ENCODE measurements at regions not wholly inside any gene's neighbourhood (a gene's known extent, or its start where the extent isn't known, plus 50 kb on each side); places are given as distances from the start of the nearest gene placed in this dataset.

- H4K5ac ChIP-seq (ENCODE audit: low read depth, low read length): no peak overlapping the region
- H3K4me3 ChIP-seq (ENCODE audit: insufficient read depth, low read depth, low read length): no peak overlapping the region
- no peak overlapping the region for H3K27ac ChIP-seq (ENCODE audit: insufficient read depth, low read length)
- no peak overlapping the region for H3K18ac ChIP-seq (ENCODE audit: low read depth, low read length)
- no peak overlapping the region for H3K14ac ChIP-seq (replicated peaks; ENCODE audit: low read depth, low read length)
- H4K91ac ChIP-seq (ENCODE audit: insufficient read depth, low read depth, low read length): no peak overlapping the region
- no peaks in the 10 kb centered on the region for H3K36me3 ChIP-seq (ENCODE audit: control insufficient read depth, insufficient read depth, low read length)
- in situ Hi-C loops (cut with MboI; ENCODE audit: low sequenced_read_pairs) (no loop called here), intact Hi-C loops (cut with micrococcal nuclease) (no loop called here), dilution Hi-C loops (cut with HindIII; ENCODE audit: low sequenced_read_pairs, unreplicated experiment) (no loop called here)
- H3K9me3 ChIP-seq (ENCODE audit: control insufficient read depth, insufficient read depth, low read length): no peaks in the 10 kb centered on the region
- WGBS, 2 experiments (ENCODE audit: extremely low coverage in 2 of 2, insufficient read length in 1 of 2): no CpG with 5 or more reads among the region's 2 CpGs
- no TSS peak for BruUV-seq (replicated peaks)
- H2BK5ac ChIP-seq (ENCODE audit: low read depth, low read length, poor library complexity, severe bottlenecking): no peak overlapping the region
- ChIA-PET POLR2A (ENCODE audit: unreplicated experiment) (no interaction called here), CTCF (interaction anchor here (0.6 kb wide), 1 partner anchor 112 kb away, joined by 3 read pairs; no protein-coding TSS in a partner anchor)
- H2BK120ac ChIP-seq (ENCODE audit: low read depth, low read length): no peak overlapping the region
- no peaks in the 10 kb centered on the region for H4K20me1 ChIP-seq (ENCODE audit: insufficient read depth, low read length)
- H3K4me2 ChIP-seq (ENCODE audit: low read depth, low read length): no peak overlapping the region
- no peaks in the 10 kb centered on the region for H3K79me1 ChIP-seq (ENCODE audit: low read depth in 1 of 2, low read length in 2 of 2)
- no peak overlapping the region for H2BK20ac ChIP-seq (ENCODE audit: low read depth, low read length)
- no peak overlapping the region for H3K4ac ChIP-seq (ENCODE audit: low read depth, low read length)
- no peaks in the 10 kb centered on the region for H3K9me1 ChIP-seq (ENCODE audit: insufficient read depth, low read length)
- no peaks in the 10 kb centered on the region for H3K27me3 ChIP-seq (ENCODE audit: control insufficient read depth, insufficient read depth, low read length)
- no peak overlapping the region for H4K8ac ChIP-seq (ENCODE audit: low read depth in 2 of 2, low read length in 2 of 2)
- H2AFZ ChIP-seq (replicated peaks; ENCODE audit: low read length, poor library complexity): no peak overlapping the region
- no peak overlapping the region for H3K56ac ChIP-seq (ENCODE audit: extremely low read depth, insufficient read depth, low read length)
- no peaks in the 10 kb centered on the region for H3K4me1 ChIP-seq (ENCODE audit: control insufficient read depth, insufficient read depth, low read length)
- H3K23ac ChIP-seq (ENCODE audit: low read depth, low read length): no peak overlapping the region
- no peak overlapping the region for H2BK15ac ChIP-seq (ENCODE audit: low read depth, low read length)
- H2AK9ac ChIP-seq (replicated peaks; ENCODE audit: low read depth, low read length, poor library complexity): no peak overlapping the region
- H3K9ac ChIP-seq (ENCODE audit: low read depth, low read length): no peak overlapping the region
- no peak for TF ChIP-seq BHLHE40 (IDR thresholded peaks at IDR 0.05; ENCODE audit: low read depth, low read length)
- no peak for TF ChIP-seq FOS (IDR thresholded peaks at IDR 0.05; ENCODE audit: low read depth, low read length)
- TF ChIP-seq USF2 (IDR thresholded peaks at IDR 0.05; ENCODE audit: low read depth, low read length): no peak
- no peak for TF ChIP-seq RAD21 (IDR thresholded peaks at IDR 0.05; ENCODE audit: low read length)
- TF ChIP-seq CEBPB (IDR thresholded peaks at IDR 0.05; ENCODE audit: low read depth, low read length): no peak
- no peak for TF ChIP-seq MAFK (IDR thresholded peaks at IDR 0.05; ENCODE audit: low read depth, low read length)
- no peak overlapping the region for H2AK5ac ChIP-seq (ENCODE audit: low read depth, low read length)
- ATAC-seq (ENCODE audit: low read depth) (no peak), DNase-seq (no peak)
Observed at GRCh38 chr1:36730599-36730998, 247.9 kb upstream of the CSF3R start.

Data from IMR-90 (cell line).